ENCODE measurements at regions not wholly inside any gene's neighbourhood (a gene's known extent, or its start where the extent isn't known, plus 50 kb on each side); places are given as distances from the start of the nearest gene placed in this dataset.

DNA sequence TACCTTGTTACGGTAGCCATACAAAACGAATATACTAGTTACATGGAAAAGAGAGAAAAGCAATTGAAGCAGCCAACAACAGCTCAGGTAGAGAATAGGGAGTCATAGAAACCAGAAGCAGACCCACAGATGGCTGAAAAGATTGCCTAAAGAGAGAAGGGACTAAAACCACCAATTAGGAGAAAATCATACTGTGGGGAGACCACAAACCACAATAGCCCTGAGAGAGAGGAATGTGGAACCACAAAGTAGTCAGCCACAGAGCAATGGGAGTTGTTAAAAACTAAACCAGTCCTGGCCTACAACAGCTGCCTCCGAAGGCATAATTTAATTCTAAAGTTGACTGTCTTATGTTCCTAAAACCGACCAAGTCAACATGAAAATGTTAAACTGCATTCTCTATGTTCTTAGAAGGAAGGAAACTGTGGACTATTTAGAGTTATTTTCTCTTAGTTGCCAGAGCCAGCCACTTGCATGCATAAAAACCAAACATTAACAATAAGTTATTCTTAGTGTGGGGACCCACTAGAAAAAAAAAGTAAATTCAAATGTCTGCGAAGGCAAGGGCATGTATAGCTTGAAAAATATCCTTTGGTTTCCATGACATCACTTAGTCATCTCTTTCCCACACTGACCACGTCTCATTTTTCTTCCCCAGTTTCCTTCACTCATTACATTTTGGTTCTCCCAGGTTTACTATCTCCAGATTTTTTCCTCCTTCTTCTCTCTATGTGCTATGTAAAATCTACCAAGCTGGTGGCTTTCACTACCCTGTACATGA lies 398.1 kb downstream of the NOVA1 start:
- no peak for TF ChIP-seq POLR2A (IDR thresholded peaks at IDR 0.05)
- no peak for TF ChIP-seq POLR2AphosphoS5 (IDR thresholded peaks at IDR 0.05)

DNA sequence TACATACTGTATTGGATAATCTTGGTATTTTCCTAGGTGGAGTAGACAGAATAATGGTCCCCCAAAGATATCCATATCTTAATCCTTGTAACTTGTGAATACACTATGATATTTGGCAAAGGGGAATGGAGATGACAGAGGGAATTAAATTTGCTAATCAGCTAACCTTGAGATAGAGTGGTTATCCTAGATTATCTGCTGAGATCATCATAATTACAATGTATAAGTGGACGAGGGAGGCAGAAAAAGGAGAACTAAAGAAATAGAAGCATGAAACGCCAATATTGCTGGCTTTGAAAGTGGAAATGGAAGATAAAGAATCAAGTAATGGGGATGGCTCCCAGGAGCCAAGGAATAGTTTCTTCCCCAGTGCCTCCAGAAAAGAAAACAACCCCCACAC lies 398.7 kb downstream of the NOVA1 start:
- WGBS, 2 donors = 58 to 70% methylated on average over 2 of the region's 2 CpGs
- no peaks in the 10 kb centered on the region for H3K4me1 ChIP-seq
- H3K4me3 ChIP-seq = no peak overlapping the region
- no peak overlapping the region for H3K27ac ChIP-seq
- TF ChIP-seq POLR2AphosphoS5 (IDR thresholded peaks at IDR 0.05) = no peak
- no peak for TF ChIP-seq POLR2A (IDR thresholded peaks at IDR 0.05)
- no peak for TF ChIP-seq EP300 (IDR thresholded peaks at IDR 0.05)
- TF ChIP-seq, protein P1, sequence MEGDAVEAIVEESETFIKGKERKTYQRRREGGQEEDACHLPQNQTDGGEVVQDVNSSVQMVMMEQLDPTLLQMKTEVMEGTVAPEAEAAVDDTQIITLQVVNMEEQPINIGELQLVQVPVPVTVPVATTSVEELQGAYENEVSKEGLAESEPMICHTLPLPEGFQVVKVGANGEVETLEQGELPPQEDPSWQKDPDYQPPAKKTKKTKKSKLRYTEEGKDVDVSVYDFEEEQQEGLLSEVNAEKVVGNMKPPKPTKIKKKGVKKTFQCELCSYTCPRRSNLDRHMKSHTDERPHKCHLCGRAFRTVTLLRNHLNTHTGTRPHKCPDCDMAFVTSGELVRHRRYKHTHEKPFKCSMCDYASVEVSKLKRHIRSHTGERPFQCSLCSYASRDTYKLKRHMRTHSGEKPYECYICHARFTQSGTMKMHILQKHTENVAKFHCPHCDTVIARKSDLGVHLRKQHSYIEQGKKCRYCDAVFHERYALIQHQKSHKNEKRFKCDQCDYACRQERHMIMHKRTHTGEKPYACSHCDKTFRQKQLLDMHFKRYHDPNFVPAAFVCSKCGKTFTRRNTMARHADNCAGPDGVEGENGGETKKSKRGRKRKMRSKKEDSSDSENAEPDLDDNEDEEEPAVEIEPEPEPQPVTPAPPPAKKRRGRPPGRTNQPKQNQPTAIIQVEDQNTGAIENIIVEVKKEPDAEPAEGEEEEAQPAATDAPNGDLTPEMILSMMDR (IDR thresholded peaks at IDR 0.05) = no peak
- H3K9me3 ChIP-seq = no peaks in the 10 kb centered on the region
- no peaks in the 10 kb centered on the region for H3K27me3 ChIP-seq
- no peaks in the 10 kb centered on the region for H3K36me3 ChIP-seq
- ATAC-seq (ENCODE audit: low FRiP score in 2 of 2) (no peak), DNase-seq (no peak)

More for the DNA sequence above, 398.1 kb downstream of the NOVA1 start:
- Histone ChIP-seq H3K27me3 (peaks cover 0 to 1% (median 0%) of the 10 kb centered on the region in 4 donors), H3K4me1 (peaks cover 0 to under 1% (median 0%) of the 10 kb centered on the region in 4 donors), H3K4me3 (no peak overlapping the region), H3K36me3 (no peaks in the 10 kb centered on the region), H3K27ac (no peak overlapping the region), H3K9me3 (no peaks in the 10 kb centered on the region)
- 58 to 69% methylated on average over 6 of the region's 6 CpGs for WGBS, 2 donors
- no peak for ATAC-seq (ENCODE audit: low FRiP score in 2 of 2)
- no peak for DNase-seq

DNA sequence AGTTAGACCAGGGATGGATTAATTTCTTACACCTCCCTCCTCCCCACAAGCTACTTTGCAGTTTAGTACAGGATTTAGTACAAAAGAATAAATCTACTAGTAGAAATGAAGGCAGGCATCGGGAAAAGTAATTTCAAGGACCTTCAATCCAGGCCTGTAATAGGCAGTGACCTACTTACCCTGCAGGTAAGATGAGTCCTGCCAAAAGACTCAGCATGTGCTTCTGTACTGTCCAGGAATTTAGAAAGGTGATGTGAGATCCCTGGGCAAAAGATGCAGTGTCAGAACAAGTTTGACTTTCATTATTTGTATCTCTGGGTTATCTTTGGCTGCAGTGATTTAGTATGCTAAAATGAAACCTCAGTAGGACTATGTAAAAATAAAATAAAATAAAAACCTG lies 403.0 kb downstream of the NOVA1 start:
- no peak overlapping the region for H3K27ac ChIP-seq
- DNase-seq = no peak
- no peaks in the 10 kb centered on the region for H3K4me1 ChIP-seq
- TF ChIP-seq POLR2AphosphoS5 (IDR thresholded peaks at IDR 0.05) (no peak), POLR2A (IDR thresholded peaks at IDR 0.05) (no peak), EP300 (IDR thresholded peaks at IDR 0.05) (no peak)
- TF ChIP-seq, protein P1 (IDR thresholded peaks at IDR 0.05) = no peak
- no peaks in the 10 kb centered on the region for H3K27me3 ChIP-seq
- no peaks in the 10 kb centered on the region for H3K36me3 ChIP-seq
- 93 to 100% methylated on average over 1 of the region's 1 CpG for whole genome bisulfite sequencing, 2 donors
- no peak for ATAC-seq (ENCODE audit: low FRiP score in 2 of 2)
- no peak overlapping the region for H3K4me3 ChIP-seq
- no peaks in the 10 kb centered on the region for H3K9me3 ChIP-seq

- no peaks in the 10 kb centered on the region for H3K36me3 ChIP-seq
- no peaks in the 10 kb centered on the region for H3K9me3 ChIP-seq
- 77 to 85% methylated on average over 1 of the region's 1 CpG for WGBS, 2 donors
- H3K27ac ChIP-seq = no peak overlapping the region
- no peaks in the 10 kb centered on the region for H3K27me3 ChIP-seq
- H3K4me1 ChIP-seq = no peaks in the 10 kb centered on the region
- ATAC-seq (ENCODE audit: low FRiP score in 2 of 2) = no peak
- TF ChIP-seq EP300 (IDR thresholded peaks at IDR 0.05) (no peak), POLR2A (IDR thresholded peaks at IDR 0.05) (no peak), POLR2AphosphoS5 (IDR thresholded peaks at IDR 0.05) (no peak)
- TF ChIP-seq, protein P1 (IDR thresholded peaks at IDR 0.05) = no peak
- H3K4me3 ChIP-seq = no peak overlapping the region
- no peak for DNase-seq
Observed at GRCh38 chr14:26191671-26192070, 406.2 kb downstream of the NOVA1 start.

DNA sequence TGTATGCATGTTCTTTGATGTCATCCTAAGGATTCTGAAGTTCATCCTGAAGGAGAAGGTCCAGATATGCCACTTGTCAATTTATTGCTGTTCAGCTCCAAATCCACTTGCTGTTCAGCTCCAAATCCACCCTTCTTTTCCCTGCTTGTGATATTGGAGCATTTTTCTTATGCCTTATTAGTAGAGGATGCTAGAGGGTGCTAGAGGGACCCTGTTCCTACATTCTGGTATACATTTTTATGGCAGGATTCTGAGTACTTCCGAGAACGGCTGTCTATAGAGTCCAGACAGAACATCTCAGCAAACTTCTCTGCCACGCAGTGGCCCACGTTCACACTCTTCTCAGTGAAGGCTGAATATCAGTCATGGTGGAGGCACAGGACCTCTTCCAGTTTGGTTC lies 406.7 kb downstream of the NOVA1 start:
- Histone ChIP-seq H3K27me3 (no peaks in the 10 kb centered on the region), H3K9me3 (no peaks in the 10 kb centered on the region), H3K4me1 (no peaks in the 10 kb centered on the region), H3K36me3 (no peaks in the 10 kb centered on the region), H3K4me3 (no peak overlapping the region), H3K27ac (no peak overlapping the region)
- WGBS, 2 donors = 64 to 87% methylated on average over 4 of the region's 4 CpGs
- DNase-seq (no peak), ATAC-seq (ENCODE audit: low FRiP score in 2 of 2) (no peak)
- TF ChIP-seq, protein P1 (IDR thresholded peaks at IDR 0.05) = no peak
- TF ChIP-seq POLR2AphosphoS5 (IDR thresholded peaks at IDR 0.05) (no peak), POLR2A (IDR thresholded peaks at IDR 0.05) (no peak), EP300 (IDR thresholded peaks at IDR 0.05) (no peak)
